IgD-negative memory B cell (primary cell): ENCODE measurements at regions not wholly inside any gene's neighbourhood (a gene's known extent, or its start where the extent isn't known, plus 50 kb on each side); places are given as distances from the start of the nearest gene placed in this dataset.
"Not testable (repeated sequence)": the region's sequence is repeated elsewhere in the genome, so short reads cannot be mapped to it uniquely, and the experiment has no call there.

Experiments
- H3K27ac Mint-ChIP-seq, 3 donors: one replicate each; pipeline ENCODE4 v1.8.0; 2020 to 2022; ENCODE audit warnings: mild to moderate bottlenecking in 3 of 3, mixed read lengths in 3 of 3, moderate library complexity in 1 of 3
- H3K27me3 Mint-ChIP-seq: one replicate; pipeline ENCODE4 v1.8.0; 2021; ENCODE audit warnings: mixed read lengths
- H3K36me3 Mint-ChIP-seq: one replicate; pipeline ENCODE4 v1.8.0; 2020; ENCODE audit warnings: mild to moderate bottlenecking, mixed read lengths
- H3K4me1 Mint-ChIP-seq, 3 donors: one replicate each; pipeline ENCODE4 v1.8.0; 2020 to 2022; ENCODE audit warnings: mixed read lengths in 3 of 3, mild to moderate bottlenecking in 1 of 3
- H3K4me3 Mint-ChIP-seq, 4 donors: one replicate each; pipeline ENCODE4 v1.8.0; 2020 to 2022; ENCODE audit warnings: mild to moderate bottlenecking in 4 of 4, mixed read lengths in 4 of 4, moderate library complexity in 3 of 4
- H3K9me3 Mint-ChIP-seq, 3 donors: one replicate each; pipeline ENCODE4 v1.8.0; 2020 to 2021; ENCODE audit warnings: mixed read lengths in 3 of 3, mild to moderate bottlenecking in 1 of 3

GRCh38 chr1:56123421-56123820, 455.9 kb downstream of the PLPP3 start:
- Mint-ChIP-seq H3K27me3 (peaks cover under 1% of the 10 kb centered on the region), H3K36me3 (no peaks in the 10 kb centered on the region), H3K4me1 (no peaks in the 10 kb centered on the region), H3K9me3 (peaks cover 2 to 12% (median 6%) of the 10 kb centered on the region in 3 donors), H3K27ac (no peak overlapping the region), H3K4me3 (no peak overlapping the region)

GRCh38 chr1:56120021-56120420, 459.3 kb downstream of the PLPP3 start:
- Mint-ChIP-seq H3K27ac (no peak overlapping the region), H3K36me3 (peaks cover 2% of the 10 kb centered on the region), H3K4me1 (no peaks in the 10 kb centered on the region), H3K27me3 (no peaks in the 10 kb centered on the region), H3K9me3 (peaks cover 2 to 12% (median 2%) of the 10 kb centered on the region in 3 donors), H3K4me3 (no peak overlapping the region)

GRCh38 chr1:56118676-56119075, 460.7 kb downstream of the PLPP3 start:
- not testable (repeated sequence) for H3K4me1 Mint-ChIP-seq, H3K27ac Mint-ChIP-seq, H3K27me3 Mint-ChIP-seq, H3K4me3 Mint-ChIP-seq, H3K36me3 Mint-ChIP-seq
- peaks cover 2 to 12% (median 2%) of the 10 kb centered on the region in 3 donors for H3K9me3 Mint-ChIP-seq

GRCh38 chr1:56115701-56116100, 463.7 kb downstream of the PLPP3 start:
- Mint-ChIP-seq H3K27ac (no peak overlapping the region), H3K4me3 (no peak overlapping the region), H3K4me1 (no peaks in the 10 kb centered on the region), H3K27me3 (peaks cover 5% of the 10 kb centered on the region), H3K9me3 (peaks cover 0 to 3% (median 1%) of the 10 kb centered on the region in 3 donors), H3K36me3 (peaks cover 4% of the 10 kb centered on the region)

GRCh38 chr1:56113679-56114078, 465.7 kb downstream of the PLPP3 start:
- Mint-ChIP-seq H3K27ac (no peak overlapping the region), H3K27me3 (peaks cover 8% of the 10 kb centered on the region), H3K36me3 (peaks cover 4% of the 10 kb centered on the region)

GRCh38 chr1:56107275-56107638, 472.1 kb downstream of the PLPP3 start:
- Mint-ChIP-seq H3K36me3 (peaks cover 1% of the 10 kb centered on the region), H3K4me1 (no peaks in the 10 kb centered on the region), H3K27me3 (peaks cover 18% of the 10 kb centered on the region), H3K9me3 (peaks cover 3 to 18% (median 6%) of the 10 kb centered on the region in 3 donors), H3K27ac (no peak overlapping the region), H3K4me3 (no peak overlapping the region)

More at GRCh38 chr1:56113679-56114078, 465.7 kb downstream of the PLPP3 start:
- Mint-ChIP-seq H3K9me3 (peaks cover 0 to 3% (median 1%) of the 10 kb centered on the region in 3 donors), H3K4me1 (no peaks in the 10 kb centered on the region), H3K4me3 (peak overlapping the region in 1 of 4 donors; percentile 20)

- no peaks in the 10 kb centered on the region for H3K36me3 Mint-ChIP-seq
- H3K4me3 Mint-ChIP-seq = no peak overlapping the region
- H3K9me3 Mint-ChIP-seq = peaks cover 3 to 18% (median 5%) of the 10 kb centered on the region in 3 donors
- no peaks in the 10 kb centered on the region for H3K4me1 Mint-ChIP-seq
- H3K27me3 Mint-ChIP-seq = peaks cover 17% of the 10 kb centered on the region
- no peak overlapping the region for H3K27ac Mint-ChIP-seq
Observed at GRCh38 chr1:56106531-56107274, 472.7 kb downstream of the PLPP3 start.

GRCh38 chr1:56105397-56105796, 474.0 kb downstream of the PLPP3 start:
- Mint-ChIP-seq H3K36me3 (no peaks in the 10 kb centered on the region), H3K4me1 (no peaks in the 10 kb centered on the region), H3K9me3 (peaks cover 3 to 15% (median 5%) of the 10 kb centered on the region in 3 donors), H3K4me3 (no peak overlapping the region), H3K27me3 (peaks cover 12% of the 10 kb centered on the region), H3K27ac (no peak overlapping the region)

GRCh38 chr1:56099766-56100265, 479.5 kb downstream of the PLPP3 start:
- H3K4me3 Mint-ChIP-seq = no peak overlapping the region
- H3K36me3 Mint-ChIP-seq = no peaks in the 10 kb centered on the region
- H3K9me3 Mint-ChIP-seq = peaks cover 2 to 8% (median 3%) of the 10 kb centered on the region in 3 donors
- no peaks in the 10 kb centered on the region for H3K4me1 Mint-ChIP-seq
- H3K27ac Mint-ChIP-seq = no peak overlapping the region
- no peaks in the 10 kb centered on the region for H3K27me3 Mint-ChIP-seq

GRCh38 chr1:56098946-56099345, 480.4 kb downstream of the PLPP3 start:
- Mint-ChIP-seq H3K27ac (no peak overlapping the region), H3K36me3 (no peaks in the 10 kb centered on the region), H3K4me1 (no peaks in the 10 kb centered on the region), H3K4me3 (no peak overlapping the region), H3K9me3 (peaks cover 0 to 2% (median under 1%) of the 10 kb centered on the region in 3 donors), H3K27me3 (no peaks in the 10 kb centered on the region)

- Mint-ChIP-seq H3K4me1 (no peaks in the 10 kb centered on the region), H3K36me3 (no peaks in the 10 kb centered on the region), H3K4me3 (no peak overlapping the region), H3K9me3 (no peaks in the 10 kb centered on the region), H3K27me3 (no peaks in the 10 kb centered on the region), H3K27ac (no peak overlapping the region)
Observed at GRCh38 chr1:56097713-56098112, 481.6 kb downstream of the PLPP3 start.

GRCh38 chr1:56095696-56096665, 483.4 kb downstream of the PLPP3 start:
- Mint-ChIP-seq H3K4me1 (no peaks in the 10 kb centered on the region), H3K27ac (no peak overlapping the region), H3K9me3 (no peaks in the 10 kb centered on the region), H3K27me3 (no peaks in the 10 kb centered on the region), H3K36me3 (no peaks in the 10 kb centered on the region), H3K4me3 (no peak overlapping the region)

- Mint-ChIP-seq H3K27me3 (no peaks in the 10 kb centered on the region), H3K36me3 (no peaks in the 10 kb centered on the region), H3K4me1 (no peaks in the 10 kb centered on the region), H3K4me3 (no peak overlapping the region), H3K27ac (no peak overlapping the region), H3K9me3 (no peaks in the 10 kb centered on the region)
Observed at GRCh38 chr1:56094168-56094567, 485.2 kb downstream of the PLPP3 start.

GRCh38 chr1:56092684-56093570, 486.4 kb downstream of the PLPP3 start:
- Mint-ChIP-seq H3K27ac (no peak overlapping the region), H3K4me1 (no peaks in the 10 kb centered on the region), H3K9me3 (peaks cover 6 to 10% (median 6%) of the 10 kb centered on the region in 3 donors), H3K4me3 (no peak overlapping the region), H3K36me3 (no peaks in the 10 kb centered on the region), H3K27me3 (no peaks in the 10 kb centered on the region)
